ENCODE measurements at regions not wholly inside any gene's neighbourhood (a gene's known extent, or its start where the extent isn't known, plus 50 kb on each side); places are given as distances from the start of the nearest gene placed in this dataset.
"Not testable (repeated sequence)": the region's sequence is repeated elsewhere in the genome, so short reads cannot be mapped to it uniquely, and the experiment has no call there.

GRCh38 chr9:73347123-73347522, 195.5 kb downstream of the ANXA1 start:
- DNase-seq: no peak

DNA sequence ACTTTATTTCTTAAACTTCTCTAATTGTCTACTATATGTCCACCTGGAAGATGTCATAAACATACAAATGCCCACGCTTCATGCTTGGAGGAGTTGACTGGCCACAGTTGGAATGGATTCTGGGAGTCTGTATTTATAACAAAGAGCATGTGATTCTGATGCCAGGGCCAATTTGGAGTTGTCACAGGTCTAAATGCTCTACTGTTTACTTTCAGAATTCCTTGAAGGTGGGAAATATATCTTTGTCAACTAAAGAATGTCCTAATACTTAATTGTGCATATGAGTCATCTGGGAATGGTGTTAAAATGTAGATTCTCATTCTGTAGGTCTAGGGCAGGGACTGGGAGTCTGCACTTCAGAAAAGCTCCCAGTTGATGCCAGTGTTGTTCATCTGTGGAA, 196.1 kb downstream of the ANXA1 start:
- no peak for DNase-seq

- DNase-seq: no peak
These were observed 196.8 kb downstream of the ANXA1 start for GRCh38 chr9:73348471-73348870.

- no peak for DNase-seq
These were observed 197.8 kb downstream of the ANXA1 start for GRCh38 chr9:73349476-73349875.

- no peak for DNase-seq
These were observed 205.9 kb downstream of the ANXA1 start for GRCh38 chr9:73357607-73358006.

DNA sequence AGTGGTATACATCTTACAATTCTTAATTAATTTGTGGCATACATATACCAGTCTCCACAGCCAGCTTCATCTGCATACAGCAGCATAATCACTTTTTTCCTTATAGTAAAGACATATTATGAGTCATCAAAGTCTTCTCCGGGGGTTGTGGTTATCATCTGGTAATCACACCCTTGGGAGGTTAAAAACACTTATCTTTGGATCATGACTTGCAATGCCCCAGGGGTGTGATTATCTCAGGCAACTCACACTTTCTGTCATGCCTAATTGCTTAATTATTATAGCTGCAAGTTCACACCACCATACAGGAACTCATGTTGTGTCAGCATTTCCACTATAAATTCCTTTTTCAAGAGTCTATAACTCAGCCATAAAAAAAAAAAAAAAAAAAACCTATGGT, 218.4 kb downstream of the ANXA1 start:
- no peak for DNase-seq

DNA sequence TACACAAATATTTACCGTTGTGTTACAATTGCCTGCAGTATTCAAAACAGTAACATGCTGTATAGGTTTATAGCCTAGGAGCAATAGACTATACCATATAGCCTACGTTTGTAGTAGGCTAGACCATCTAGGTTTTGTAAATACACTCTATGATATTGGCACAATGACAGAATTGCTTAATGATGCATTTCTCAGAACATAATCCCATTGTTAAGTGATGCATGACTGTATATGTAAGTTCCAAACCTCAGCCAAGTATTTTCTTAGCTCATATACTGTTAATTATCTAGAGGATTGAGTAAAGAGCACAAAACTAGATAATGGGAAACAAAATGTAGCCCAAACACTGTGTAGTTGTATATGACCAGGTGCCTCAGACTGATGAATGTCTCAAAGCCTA, 220.1 kb downstream of the ANXA1 start:
- DNase-seq: no peak

- DNase-seq: no peak
These were observed 228.7 kb downstream of the ANXA1 start for GRCh38 chr9:73380411-73380810.

DNA sequence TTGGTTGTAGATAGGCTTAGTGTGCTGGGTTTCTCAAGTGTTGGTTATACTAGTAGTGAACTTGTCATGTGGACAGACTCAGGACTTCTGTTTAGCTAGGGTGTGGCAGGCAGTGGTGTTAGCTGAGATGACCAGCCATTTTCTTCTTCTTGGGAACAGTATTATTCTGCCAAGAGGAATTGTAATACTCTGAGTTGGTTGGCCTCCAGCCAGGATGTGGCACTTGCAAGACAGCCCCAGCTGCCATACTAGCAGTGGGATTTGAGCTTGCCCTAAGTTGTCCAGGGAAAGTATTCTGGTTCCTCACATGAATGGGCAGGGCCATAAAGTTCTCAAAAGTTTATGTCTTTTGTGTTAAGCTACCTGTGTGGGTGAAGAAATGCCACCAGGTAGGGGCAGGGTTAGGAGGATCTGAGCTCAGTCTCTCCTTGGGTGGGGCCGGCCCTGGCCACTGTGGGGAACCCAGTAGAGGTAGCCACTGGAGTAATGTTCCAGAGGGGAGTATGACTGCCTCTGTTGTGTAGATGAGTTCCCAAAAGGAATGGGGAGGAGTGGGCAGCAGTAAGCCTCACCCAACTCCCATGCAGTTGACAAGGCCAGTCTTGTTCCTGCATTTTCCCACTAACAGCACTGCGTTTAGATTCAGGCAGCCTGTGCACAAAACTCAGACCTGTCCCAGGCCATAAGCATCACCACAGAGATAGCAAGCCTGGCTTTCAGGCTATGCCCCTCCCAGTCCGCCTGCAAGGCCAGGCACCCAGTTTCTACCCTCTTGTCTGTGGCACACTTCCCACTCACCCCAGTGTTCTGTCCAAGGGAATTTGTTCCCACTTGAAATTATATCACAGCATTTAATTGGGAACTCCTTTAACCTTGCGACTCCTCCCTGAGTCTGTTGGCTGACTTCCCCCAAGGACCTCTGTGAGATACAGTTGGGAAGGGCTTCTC, 250.7 kb downstream of the ANXA1 start:
- DNase-seq: no peak

DNA sequence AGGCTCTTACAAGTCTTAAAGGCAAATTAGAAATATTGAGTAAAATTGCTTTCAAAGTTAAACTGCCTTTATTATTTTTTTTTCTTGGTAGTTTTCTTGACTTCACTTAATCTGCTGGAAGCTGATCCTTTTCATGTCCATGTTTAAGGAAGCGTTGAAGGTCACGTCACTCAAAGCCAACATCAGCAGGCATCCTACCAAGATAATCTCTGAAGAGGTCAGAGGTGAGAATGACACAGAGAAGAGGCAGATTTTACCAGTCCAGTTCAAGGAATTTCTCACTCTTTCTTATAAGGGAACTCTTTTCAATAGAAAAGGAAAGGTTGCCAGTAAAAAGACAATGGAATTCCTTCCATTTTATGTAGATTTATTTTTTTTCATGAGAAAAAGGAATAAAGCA, 259.8 kb downstream of the ANXA1 start:
- no peak for DNase-seq

GRCh38 chr9:73412874-73413273, 261.2 kb downstream of the ANXA1 start:
- DNase-seq: no peak

DNA sequence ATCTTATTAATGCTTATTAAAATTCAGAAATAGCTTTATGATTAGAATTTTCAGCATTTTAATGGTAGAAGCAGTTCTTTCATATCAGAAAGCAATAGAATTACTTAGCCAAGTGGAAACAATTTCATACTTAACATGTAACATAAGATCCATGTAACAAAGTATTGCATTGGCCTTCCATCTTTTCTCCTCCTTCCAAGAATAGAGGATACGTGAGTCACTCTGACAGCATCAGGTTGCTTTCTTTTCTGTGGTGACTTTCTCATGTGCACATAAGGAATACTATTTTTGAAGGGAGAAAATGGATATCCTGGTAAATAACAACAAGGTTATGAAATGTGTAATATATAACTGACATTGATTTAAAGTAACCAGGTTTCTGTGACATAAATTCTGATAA, 272.2 kb downstream of the ANXA1 start:
- DNase-seq: no peak

GRCh38 chr9:73426269-73426668, 274.6 kb downstream of the ANXA1 start:
- no peak for DNase-seq

DNA sequence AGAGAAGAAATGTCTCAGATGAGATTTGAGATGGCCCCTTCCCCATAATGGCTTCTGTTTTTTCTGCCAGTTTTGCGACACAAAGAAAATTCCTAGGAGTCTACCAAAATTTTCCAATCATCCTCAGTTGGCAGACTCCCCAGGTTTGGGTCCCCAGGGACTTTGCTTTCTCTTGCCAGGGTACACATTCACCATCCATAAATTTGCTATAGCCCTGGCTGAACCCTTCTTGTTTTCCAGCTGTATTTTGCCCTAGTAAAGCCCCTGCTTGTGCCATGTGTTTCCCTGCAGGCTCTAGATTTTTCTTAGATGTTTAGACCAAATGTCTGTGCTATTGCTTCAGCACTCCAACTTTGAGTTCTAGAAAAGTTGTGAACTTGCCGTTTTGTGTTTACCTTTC, 283.2 kb downstream of the ANXA1 start:
- no peak for DNase-seq

DNA sequence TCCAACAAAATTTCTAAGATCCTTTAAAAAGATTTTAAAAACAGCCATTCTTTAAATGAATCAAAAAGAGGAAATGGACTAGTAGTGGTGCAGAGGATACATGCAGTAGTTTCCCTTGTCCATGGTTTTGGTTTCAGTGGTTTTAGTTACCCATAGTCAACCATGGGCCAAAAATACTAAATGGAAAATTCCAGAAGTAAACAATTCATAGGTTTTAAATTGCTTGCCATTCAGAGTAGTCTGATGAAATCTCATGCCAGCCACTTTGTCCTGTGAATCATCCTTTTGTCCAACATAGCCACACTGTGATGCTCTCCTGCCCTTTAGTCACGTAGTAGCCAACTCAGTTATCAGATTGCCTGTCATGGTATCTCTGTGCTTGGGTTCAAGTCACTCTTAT, 286.1 kb downstream of the ANXA1 start:
- no peak for DNase-seq

DNA sequence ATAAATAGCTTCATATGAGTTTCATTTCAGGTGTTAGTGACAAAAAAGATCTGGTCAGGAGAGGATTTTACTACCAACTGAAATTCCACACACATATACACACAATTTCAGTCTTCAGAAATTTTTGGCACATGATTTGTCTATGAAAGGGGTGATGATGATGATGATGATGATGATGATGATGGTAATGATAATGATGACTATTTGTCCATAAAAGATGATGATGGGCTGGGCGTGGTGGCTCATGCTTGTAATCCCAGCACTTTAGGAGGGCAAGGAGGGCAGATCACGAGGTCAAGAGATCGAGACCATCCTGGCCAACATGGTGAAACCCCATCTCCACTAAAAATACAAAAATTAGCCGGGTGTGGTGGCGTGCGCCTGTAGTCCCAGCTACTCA, 288.2 kb downstream of the ANXA1 start:
- DNase-seq: not testable (repeated sequence)

GRCh38 chr9:73441223-73441622, 289.6 kb downstream of the ANXA1 start:
- DNase-seq: no peak

DNA sequence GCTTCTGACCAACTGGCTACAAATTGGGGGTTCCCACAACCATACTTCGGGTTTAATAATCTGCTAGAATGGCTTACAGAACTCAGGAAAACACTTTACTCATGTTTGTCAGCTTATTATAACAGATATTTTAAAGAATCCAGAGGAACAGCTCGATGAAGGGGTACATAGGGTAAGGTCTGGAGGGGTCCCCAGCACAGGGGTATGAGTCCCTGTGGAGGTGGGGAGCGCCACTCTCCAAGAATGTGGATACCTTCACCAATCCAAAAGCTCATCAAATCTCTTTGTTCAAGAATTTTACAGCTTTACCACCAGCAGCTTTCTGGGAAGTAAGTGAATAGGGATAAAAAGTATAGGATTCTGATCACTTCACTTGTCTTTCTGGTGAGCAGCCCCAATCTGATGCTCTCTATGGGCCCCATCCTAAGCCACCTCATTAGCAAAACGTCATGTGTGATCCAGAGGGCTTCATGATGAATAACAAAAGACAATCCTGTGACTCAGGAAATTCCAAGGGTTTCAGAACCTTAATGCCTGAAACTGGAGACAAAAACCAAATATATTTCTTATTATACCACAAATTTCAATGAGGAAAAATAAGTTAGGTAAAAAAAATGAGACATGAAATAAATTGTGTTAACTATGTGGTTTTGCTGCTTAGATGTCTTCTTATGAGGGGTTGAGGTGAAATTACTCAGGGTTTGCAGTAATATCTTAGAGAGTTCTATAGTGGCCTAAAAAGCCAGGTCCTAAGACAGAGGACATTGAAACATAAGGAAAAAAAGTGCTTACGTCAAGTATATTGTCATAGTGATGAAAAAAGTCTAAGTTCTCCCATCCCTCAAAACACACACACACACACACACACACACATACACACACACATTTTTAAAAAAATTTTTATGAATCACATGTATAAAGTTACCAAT, 290.5 kb downstream of the ANXA1 start:
- DNase-seq: no peak

DNA sequence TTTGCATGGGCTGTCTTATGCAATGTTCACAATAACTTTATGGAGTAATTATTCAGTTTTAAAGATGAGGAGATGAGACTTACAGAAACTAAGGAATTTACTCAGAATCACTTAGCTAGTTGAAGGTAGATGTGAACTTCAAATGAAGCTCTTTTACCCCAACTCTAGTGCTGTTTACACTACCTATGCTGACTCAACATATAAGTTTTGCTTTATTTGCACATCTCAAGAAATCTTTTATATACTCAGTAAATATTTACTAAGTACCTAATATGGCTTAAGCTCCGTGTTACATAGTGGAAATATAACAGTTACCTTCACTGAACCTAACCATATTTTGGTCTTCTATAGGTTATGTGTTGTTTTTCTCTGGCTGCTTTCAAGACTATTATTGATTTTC, 293.2 kb downstream of the ANXA1 start:
- no peak for DNase-seq

- DNase-seq: not testable (repeated sequence)
These were observed 293.7 kb downstream of the ANXA1 start for GRCh38 chr9:73445384-73445783.

- no peak for DNase-seq
These were observed 294.6 kb downstream of the ANXA1 start for GRCh38 chr9:73446306-73446705.

- no peak for DNase-seq
These were observed 299.3 kb downstream of the ANXA1 start for GRCh38 chr9:73451003-73451402.

DNA sequence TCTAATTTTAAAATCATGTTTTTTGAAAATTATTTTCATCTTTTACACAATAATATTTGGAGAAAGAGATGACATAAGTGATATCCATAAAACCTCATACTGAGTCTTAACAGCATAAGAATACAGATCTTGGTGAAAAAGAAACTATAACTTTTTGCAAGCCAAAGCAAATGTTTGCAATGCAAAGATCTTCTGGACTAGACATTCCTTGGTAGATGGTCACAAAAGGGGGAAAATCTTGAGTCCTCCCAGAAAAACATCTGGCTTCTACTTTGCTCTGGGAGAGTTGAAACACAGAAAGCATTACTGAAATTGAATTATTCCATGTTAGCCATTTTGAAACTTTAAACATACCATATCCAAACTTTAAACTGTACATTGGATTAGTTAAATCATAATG, 308.2 kb downstream of the ANXA1 start:
- DNase-seq: no peak

DNA sequence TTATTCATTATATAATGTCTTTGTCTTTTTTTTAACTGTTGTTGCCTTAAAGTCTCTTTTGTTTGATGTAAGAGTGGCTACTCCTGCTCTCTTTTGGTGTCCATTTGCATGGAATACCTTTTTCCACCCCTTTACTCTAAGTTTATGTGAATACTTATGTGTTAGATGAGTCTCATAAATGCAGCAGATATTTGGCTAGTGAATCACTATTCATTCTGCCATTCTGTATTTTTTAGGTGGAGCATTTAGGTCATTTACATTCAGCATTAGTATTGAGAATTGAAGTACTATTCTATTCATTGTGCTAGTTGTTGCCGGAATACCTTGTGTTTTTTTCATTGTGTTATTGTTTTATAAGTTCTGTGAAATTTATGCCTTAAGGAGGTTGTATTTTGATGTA, 317.1 kb downstream of the ANXA1 start:
- DNase-seq: no peak

All from CD4-positive, alpha-beta T cell treated with Interleukin-4 for 4 hours (primary cell).